Large intestine (tissue), 3 donors: ENCODE measurements at regions not wholly inside any gene's neighbourhood (a gene's known extent, or its start where the extent isn't known, plus 50 kb on each side); places are given as distances from the start of the nearest gene placed in this dataset.

Source experiments
- DNase-seq, 2 donors: peaks; one replicate each; pipeline versions ENCODE4 v3.0.0 to v3.0.0-alpha.2; 2013
- H3K27ac ChIP-seq: one replicate; pipeline ENCODE4 v1.5.1; 2013; ENCODE audit warnings: low read length
- H3K27me3 ChIP-seq: 2 replicates; pipeline ENCODE4 v1.6.1; 2013; ENCODE audit warnings: low read length; ENCODE audit not compliant: control insufficient read depth, insufficient read depth
- H3K36me3 ChIP-seq: 2 replicates; pipeline ENCODE4 v1.6.1; 2013; ENCODE audit warnings: low read length; ENCODE audit not compliant: control insufficient read depth, insufficient read depth
- H3K4me1 ChIP-seq: one replicate; pipeline ENCODE4 v1.6.1; 2013; ENCODE audit warnings: low read length; ENCODE audit not compliant: control insufficient read depth, insufficient read depth
- H3K4me3 ChIP-seq: one replicate; pipeline ENCODE4 v1.5.1; 2013; ENCODE audit warnings: low read length
- H3K9me3 ChIP-seq: one replicate; pipeline ENCODE4 v1.6.1; 2013; ENCODE audit warnings: mild to moderate bottlenecking, low read depth, low read length, moderate library complexity; ENCODE audit not compliant: control insufficient read depth
- WGBS: methylation state at CpG from one replicate; pipeline ENCODE4 v1.1.5; 2013; ENCODE audit warnings: low lambda C conversion rate; ENCODE audit not compliant: insufficient coverage; 5-methylcytosine and 5-hydroxymethylcytosine counted together

DNA sequence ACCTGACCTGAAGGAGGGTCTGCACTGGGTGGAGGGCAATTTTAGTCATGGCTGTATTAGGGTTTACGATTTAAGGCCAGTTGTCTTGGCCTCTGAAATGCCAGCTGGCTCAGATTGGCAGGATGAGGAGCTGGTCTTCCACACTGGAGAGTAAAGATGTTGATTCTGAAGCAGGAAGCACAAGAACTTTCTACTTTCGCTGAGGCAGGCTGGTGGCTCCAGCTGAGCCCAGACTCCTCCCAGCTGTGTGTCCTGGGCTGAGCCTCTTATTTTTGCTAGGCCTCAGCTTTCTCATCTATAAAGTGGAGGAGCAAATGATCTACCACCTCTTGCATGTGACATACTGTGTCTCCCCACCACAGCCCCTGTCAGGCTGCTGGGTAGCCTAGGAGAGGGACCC, 74.4 kb downstream of the MRM1 start:
- Histone ChIP-seq H3K27me3 (no peaks in the 10 kb centered on the region), H3K9me3 (no peaks in the 10 kb centered on the region), H3K27ac (no peak overlapping the region), H3K4me1 (no peaks in the 10 kb centered on the region), H3K4me3 (no peak overlapping the region), H3K36me3 (no peaks in the 10 kb centered on the region)
- DNase-seq: no peak
- no CpG with 5 or more reads among the region's 2 CpGs for WGBS

DNA sequence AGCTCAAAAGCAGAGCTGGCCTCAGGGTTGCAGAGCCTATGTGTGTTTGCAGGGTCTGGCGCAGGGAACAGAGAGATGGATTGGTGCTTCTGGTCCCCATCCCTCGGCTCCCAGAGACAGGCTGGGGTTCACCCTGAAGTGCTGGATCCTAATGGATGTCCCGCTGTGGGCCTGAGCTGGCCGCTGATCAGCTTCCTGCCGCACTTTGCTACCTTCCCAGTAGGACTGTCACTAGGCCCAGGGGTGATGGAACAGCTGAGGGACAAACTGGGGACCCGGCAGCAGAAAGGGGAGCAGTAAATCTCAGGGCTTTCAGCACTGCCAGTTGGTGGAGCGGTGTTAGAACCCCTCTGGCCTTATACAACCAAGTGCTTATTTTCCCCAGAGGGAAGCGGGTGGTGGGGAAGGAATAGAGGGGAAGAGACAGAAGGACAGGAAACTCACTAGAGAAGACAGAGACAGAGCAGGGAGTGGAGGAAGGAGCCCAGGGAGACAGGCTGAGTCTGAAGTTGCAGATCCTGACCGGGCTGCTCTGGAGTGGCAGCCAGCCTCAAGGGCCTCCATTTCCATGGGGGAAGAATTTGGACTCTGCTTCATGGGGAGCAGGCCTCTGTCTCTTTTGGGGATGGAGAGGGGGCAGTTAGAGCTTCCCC, 78.6 kb downstream of the MRM1 start:
- WGBS: 100% methylated on average over 1 of the region's 9 CpGs
- no peaks in the 10 kb centered on the region for H3K27me3 ChIP-seq
- DNase-seq: no peak

DNA sequence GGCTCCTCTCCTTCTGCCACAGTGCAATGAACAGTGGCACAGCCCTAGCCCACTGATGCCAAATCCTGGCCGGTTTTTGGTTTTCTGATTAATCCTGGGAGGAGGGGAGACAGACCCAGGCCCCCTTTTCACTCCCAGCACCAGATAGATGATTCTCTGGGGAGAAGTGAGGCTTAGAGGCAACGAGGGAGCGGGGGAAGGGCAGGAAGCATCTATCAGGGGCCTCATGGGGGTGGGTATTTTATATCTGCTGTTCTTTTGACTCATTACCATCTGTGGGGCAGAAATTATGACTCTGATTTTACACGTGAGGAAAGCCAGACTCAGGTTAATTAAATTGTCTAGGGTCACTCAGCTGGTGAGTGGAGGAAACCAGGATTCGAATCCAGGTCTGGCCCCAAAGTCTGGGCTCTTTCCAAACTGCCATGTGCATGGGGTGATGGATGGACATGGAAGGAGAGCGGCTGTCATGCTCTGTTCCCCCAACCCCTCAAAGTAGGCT, 79.4 kb downstream of the MRM1 start:
- no CpG with 5 or more reads among the region's 6 CpGs for WGBS
- no peak for DNase-seq
- H3K4me3 ChIP-seq: no peak overlapping the region
- H3K36me3 ChIP-seq: no peaks in the 10 kb centered on the region
- H3K27me3 ChIP-seq: no peaks in the 10 kb centered on the region
- no peaks in the 10 kb centered on the region for H3K9me3 ChIP-seq
- H3K4me1 ChIP-seq: no peaks in the 10 kb centered on the region
- H3K27ac ChIP-seq: no peak overlapping the region

More for the DNA sequence above, 78.6 kb downstream of the MRM1 start:
- Histone ChIP-seq H3K4me1 (no peaks in the 10 kb centered on the region), H3K27ac (no peak overlapping the region), H3K9me3 (no peaks in the 10 kb centered on the region), H3K36me3 (no peaks in the 10 kb centered on the region), H3K4me3 (no peak overlapping the region)

DNA sequence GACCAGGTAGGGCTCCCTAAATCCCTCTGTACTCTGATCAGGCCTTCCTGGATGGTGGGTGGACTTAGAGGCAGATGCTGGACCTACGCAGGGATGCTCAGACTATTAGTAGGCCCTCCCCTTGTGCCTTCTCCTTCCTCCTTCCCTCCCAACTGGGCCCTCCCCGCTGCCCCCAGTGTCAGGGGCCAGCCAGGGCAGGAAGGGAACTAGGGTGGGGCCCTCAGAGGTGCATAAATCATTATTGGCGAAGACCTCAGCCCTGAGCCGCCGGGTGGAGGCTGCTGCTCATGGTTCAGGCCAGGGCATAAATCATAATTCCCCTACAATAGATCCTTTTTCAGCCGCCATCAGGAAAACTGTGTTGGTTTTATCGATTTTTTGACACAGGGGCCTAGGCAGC, 81.4 kb downstream of the MRM1 start:
- Histone ChIP-seq H3K4me1 (no peaks in the 10 kb centered on the region), H3K4me3 (no peak overlapping the region), H3K9me3 (no peaks in the 10 kb centered on the region), H3K27me3 (no peaks in the 10 kb centered on the region), H3K36me3 (no peaks in the 10 kb centered on the region), H3K27ac (no peak overlapping the region)
- WGBS: 35% methylated on average over 2 of the region's 7 CpGs
- DNase-seq: no peak

DNA sequence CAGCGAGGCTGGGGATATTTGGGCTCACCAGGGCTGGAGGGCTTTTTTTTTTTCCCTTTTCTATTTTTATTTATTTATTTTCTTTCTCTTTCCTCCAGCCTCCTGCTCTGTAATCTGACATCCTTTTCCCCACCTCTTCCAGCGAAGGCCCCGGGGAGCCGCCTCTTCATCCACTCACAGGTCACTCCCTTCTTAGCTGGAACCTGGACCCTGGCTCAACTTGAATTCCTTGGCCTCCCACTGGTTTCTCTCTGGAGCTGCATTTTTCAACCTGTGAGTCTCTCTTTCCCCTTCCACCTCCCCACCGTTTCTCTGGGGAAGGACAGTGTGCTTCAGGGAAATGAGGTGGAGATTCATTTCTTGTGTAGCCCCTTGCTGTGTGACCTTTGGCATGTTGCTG, 82.0 kb downstream of the MRM1 start:
- Histone ChIP-seq H3K9me3 (no peaks in the 10 kb centered on the region), H3K36me3 (no peaks in the 10 kb centered on the region), H3K27ac (no peak overlapping the region), H3K4me1 (no peaks in the 10 kb centered on the region), H3K4me3 (no peak overlapping the region), H3K27me3 (no peaks in the 10 kb centered on the region)
- no peak for DNase-seq
- WGBS: 84% methylated on average over 2 of the region's 5 CpGs

DNA sequence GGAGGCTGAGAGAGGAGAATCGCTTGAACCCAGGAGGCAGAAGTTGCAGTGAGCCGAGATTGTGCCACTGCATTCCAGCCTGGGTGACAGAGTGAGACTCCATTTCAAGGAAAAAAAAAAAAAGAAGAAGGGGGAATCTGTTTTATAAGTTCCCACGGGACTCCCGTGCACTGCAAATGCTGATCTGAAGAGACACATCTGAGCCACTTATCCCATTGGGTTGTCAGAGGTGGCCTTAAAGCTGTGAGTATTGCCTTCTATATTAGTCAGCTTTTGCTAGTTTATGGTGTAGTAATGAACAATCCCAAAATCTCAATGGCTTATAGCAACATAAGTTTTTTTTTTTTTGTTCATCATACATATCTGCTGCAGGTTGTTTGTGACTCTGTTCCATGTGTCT, 82.8 kb downstream of the MRM1 start:
- Histone ChIP-seq H3K4me3 (no peak overlapping the region), H3K9me3 (no peaks in the 10 kb centered on the region), H3K36me3 (no peaks in the 10 kb centered on the region), H3K27me3 (no peaks in the 10 kb centered on the region), H3K27ac (no peak overlapping the region), H3K4me1 (peaks cover under 1% of the 10 kb centered on the region)
- DNase-seq: no peak
- WGBS: no CpG with 5 or more reads among the region's 4 CpGs

DNA sequence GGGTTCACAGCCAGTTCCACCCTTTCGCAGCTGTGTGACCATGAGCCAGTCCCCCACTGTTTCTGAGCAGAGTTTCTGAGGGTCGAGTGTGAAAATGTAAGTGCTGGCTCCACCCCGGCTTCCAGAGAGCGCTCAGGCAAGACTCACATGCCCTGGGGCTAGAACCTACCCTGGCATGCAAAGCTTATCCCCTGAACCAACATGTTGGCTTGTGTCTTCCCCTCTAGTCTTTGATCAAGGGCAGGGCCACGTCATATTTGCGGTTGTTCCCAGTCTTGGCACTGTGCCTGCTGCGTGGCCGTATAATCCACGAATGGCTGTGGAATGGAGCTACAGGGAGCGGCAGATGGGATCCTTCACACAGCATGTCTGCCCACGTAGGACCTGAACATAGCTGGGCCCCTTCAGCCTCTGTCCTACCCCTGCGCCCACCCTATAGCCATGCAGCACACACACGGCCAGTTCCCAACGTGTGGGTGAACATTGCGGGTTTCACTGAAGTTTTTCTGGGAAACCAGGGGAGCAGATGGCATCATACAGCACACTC, 84.8 kb downstream of the MRM1 start:
- H3K4me3 ChIP-seq: no peak overlapping the region
- no peak for DNase-seq

DNA sequence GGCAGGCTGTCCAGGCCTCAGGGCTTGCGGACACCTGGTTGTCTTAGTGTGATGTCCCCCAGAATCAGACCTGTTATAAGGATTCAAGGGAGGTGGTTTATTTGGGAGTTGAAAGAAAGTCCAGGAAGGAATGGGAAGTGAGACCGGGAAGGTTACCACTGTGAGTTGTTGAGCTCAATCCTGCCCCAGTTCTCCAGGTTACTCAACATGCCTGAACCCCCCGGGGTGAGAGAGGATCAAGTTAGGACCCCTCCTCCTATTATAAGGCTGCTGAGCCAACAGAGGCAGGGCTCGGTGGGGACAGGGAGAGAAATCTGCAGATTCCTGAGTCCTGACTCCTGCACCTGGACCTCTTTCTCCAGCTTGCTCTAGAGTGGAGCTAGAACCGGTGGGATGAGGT, 86.4 kb downstream of the MRM1 start:
- WGBS: no CpG with 5 or more reads among the region's 5 CpGs
- no peak for DNase-seq
- no peaks in the 10 kb centered on the region for H3K27me3 ChIP-seq
- H3K4me1 ChIP-seq: peaks cover 6% of the 10 kb centered on the region
- no peaks in the 10 kb centered on the region for H3K9me3 ChIP-seq
- H3K36me3 ChIP-seq: no peaks in the 10 kb centered on the region
- no peak overlapping the region for H3K27ac ChIP-seq
- H3K4me3 ChIP-seq: no peak overlapping the region

More for the DNA sequence above, 84.8 kb downstream of the MRM1 start:
- H3K4me1 ChIP-seq: peaks cover 6% of the 10 kb centered on the region
- no peaks in the 10 kb centered on the region for H3K9me3 ChIP-seq
- no peaks in the 10 kb centered on the region for H3K36me3 ChIP-seq
- WGBS: no CpG with 5 or more reads among the region's 15 CpGs
- H3K27ac ChIP-seq: no peak overlapping the region
- H3K27me3 ChIP-seq: no peaks in the 10 kb centered on the region

DNA sequence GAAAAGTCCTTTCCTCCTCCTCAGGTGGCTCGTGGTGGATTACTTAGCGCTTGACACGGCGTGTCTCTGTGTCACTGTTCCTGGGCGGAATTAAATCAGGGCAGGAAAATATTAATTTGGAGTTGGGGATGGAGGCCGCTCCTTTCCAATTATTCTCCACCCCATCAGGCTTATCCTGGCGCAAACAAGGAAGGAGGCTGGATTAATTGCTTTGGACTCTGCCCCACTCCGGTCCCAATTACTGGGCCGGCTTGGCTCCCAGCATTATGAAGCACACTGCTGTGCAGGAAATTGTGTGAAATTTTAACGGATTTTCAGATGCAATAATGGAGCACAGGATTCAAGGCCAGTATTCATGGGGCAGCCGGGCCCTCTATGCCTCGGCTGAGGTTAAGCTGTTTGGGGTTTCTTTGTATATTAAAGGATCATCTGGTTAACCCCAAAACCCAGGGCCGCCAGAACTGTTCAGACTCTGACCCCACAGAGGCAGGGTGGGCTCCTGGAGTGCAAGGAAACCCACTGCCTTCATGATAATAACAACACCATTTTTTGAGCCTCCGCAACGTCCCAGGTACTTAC, 87.8 kb downstream of the MRM1 start:
- Histone ChIP-seq H3K27me3 (no peaks in the 10 kb centered on the region), H3K36me3 (no peaks in the 10 kb centered on the region), H3K4me1 (peaks cover 6% of the 10 kb centered on the region), H3K27ac (no peak overlapping the region), H3K9me3 (no peaks in the 10 kb centered on the region), H3K4me3 (no peak overlapping the region)
- WGBS: 20% methylated on average over 1 of the region's 15 CpGs
- DNase-seq: peak in 1 of 2 donors; percentile 63

DNA sequence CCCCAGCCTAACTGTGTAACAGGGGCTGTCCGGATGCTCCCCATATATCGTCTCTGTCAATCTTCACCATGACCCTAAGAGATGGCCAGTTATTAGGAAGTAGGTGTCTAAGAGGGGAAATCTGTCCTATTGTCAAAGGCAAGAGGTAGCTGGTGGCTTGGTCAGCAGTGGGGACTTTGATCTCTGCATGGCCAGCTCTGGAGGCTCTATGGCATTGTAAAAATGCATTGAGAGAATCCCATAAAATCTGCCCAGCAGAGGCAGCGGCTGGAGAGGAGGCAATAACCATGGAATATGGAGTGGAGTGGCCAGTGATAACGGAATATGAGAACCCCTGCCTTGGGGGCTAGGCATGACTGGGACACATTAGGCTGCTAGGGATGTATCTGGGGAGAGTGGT, 88.8 kb downstream of the MRM1 start:
- no CpG with 5 or more reads among the region's 4 CpGs for WGBS
- Histone ChIP-seq H3K27me3 (no peaks in the 10 kb centered on the region), H3K27ac (no peak overlapping the region), H3K36me3 (no peaks in the 10 kb centered on the region), H3K4me1 (peaks cover 6% of the 10 kb centered on the region), H3K9me3 (no peaks in the 10 kb centered on the region), H3K4me3 (no peak overlapping the region)
- DNase-seq: no peak

DNA sequence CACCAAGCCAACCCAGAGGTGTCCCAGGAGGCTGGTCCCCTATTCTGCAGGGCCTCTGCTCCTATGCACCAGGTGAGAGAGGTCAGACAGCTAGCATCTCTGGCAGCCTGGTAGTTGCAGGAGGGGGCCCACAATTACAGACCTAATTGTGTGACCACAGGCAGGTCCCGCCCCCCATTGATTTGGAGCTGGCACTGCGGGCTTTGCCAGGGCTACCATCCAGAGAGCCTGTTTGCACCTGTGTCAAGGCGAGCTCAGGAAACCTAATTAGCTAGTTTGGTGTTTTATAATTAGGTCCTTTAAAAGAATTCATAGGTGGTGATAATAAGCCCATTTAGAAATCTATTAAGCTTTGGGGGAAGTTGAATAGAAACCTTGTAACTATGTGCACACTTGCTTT, 90.2 kb downstream of the MRM1 start:
- no CpG with 5 or more reads among the region's 3 CpGs for WGBS
- no peak overlapping the region for H3K27ac ChIP-seq
- peaks cover 6% of the 10 kb centered on the region for H3K4me1 ChIP-seq
- H3K36me3 ChIP-seq: no peaks in the 10 kb centered on the region
- DNase-seq: no peak
- no peaks in the 10 kb centered on the region for H3K27me3 ChIP-seq
- H3K9me3 ChIP-seq: no peaks in the 10 kb centered on the region
- no peak overlapping the region for H3K4me3 ChIP-seq
